Uterus (tissue), 2 donors: ENCODE measurements at regions not wholly inside any gene's neighbourhood (a gene's known extent, or its start where the extent isn't known, plus 50 kb on each side); places are given as distances from the start of the nearest gene placed in this dataset.

Experiments
- POLR2A ChIP-seq, 2 donors: fragments of 450-650 bp; IDR thresholded peaks; one replicate each; pipeline ENCODE4 v1.6.1; 2016; ENCODE audit warnings: antibody characterized with exemption in 2 of 2, mild to moderate bottlenecking in 1 of 2, moderate library complexity in 1 of 2
- TF ChIP-seq, protein P1 (sequence below), 4 experiments: fragments of 200-600 bp in 2 of 4; fragments of 450-650 bp in 2 of 4; sonication (generic) in 2 of 4; IDR thresholded peaks; one replicate each; pipeline ENCODE4 v1.5.1; 2016 to 2019; ENCODE audit warnings: antibody characterized with exemption in 4 of 4, mild to moderate bottlenecking in 2 of 4, moderate library complexity in 1 of 4

DNA sequence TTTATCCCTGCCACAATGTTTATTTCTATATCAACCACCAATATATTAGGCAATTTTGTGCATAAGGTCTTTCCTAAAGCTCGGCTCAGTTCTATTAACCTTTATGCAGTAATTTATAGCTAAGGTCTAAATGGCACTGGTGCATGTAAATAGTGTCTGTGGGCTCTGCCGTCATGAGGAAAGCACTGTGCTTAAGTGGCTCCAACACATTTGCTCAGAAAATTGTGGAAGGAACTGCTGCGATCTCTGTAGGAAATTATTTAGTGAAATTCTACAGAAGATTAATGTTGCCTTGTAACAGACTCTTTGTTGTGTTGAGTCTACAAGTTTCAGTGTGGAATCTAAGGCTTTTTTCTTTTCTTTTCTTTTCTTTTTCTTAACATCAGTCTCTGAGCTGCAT is 54.0 kb upstream of the EGLN3 start:
- TF ChIP-seq, protein P1, sequence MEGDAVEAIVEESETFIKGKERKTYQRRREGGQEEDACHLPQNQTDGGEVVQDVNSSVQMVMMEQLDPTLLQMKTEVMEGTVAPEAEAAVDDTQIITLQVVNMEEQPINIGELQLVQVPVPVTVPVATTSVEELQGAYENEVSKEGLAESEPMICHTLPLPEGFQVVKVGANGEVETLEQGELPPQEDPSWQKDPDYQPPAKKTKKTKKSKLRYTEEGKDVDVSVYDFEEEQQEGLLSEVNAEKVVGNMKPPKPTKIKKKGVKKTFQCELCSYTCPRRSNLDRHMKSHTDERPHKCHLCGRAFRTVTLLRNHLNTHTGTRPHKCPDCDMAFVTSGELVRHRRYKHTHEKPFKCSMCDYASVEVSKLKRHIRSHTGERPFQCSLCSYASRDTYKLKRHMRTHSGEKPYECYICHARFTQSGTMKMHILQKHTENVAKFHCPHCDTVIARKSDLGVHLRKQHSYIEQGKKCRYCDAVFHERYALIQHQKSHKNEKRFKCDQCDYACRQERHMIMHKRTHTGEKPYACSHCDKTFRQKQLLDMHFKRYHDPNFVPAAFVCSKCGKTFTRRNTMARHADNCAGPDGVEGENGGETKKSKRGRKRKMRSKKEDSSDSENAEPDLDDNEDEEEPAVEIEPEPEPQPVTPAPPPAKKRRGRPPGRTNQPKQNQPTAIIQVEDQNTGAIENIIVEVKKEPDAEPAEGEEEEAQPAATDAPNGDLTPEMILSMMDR (IDR thresholded peaks at IDR 0.05), result no peak
- no peak for TF ChIP-seq POLR2A (IDR thresholded peaks at IDR 0.05)
